Lung (tissue), 11 donors: ENCODE measurements at regions not wholly inside any gene's neighbourhood (a gene's known extent, or its start where the extent isn't known, plus 50 kb on each side); places are given as distances from the start of the nearest gene placed in this dataset.
"Not testable (repeated sequence)": the region's sequence is repeated elsewhere in the genome, so short reads cannot be mapped to it uniquely, and the experiment has no call there.

Experiments
- ATAC-seq: fragments of 200-7000 bp; cut with Tn5 transposase; one replicate; pipeline ENCODE4 v1.9.1; 2020; ENCODE audit warnings: moderate number of reproducible peaks; ENCODE audit not compliant: insufficient read depth, low FRiP score
- DNase-seq, 3 donors: peaks; one replicate each; pipeline ENCODE4 v3.0.0-alpha.2; 2013 to 2017
- H3K27ac ChIP-seq, 2 donors: one replicate each; pipeline ENCODE4 v1.5.1; 2013; ENCODE audit warnings: mild to moderate bottlenecking in 2 of 2, moderate library complexity in 2 of 2, control low read depth in 1 of 2, inconsistent platforms in 1 of 2, low read depth in 1 of 2, low read length in 1 of 2
- H3K27me3 ChIP-seq, 3 donors: one replicate each; pipeline ENCODE4 v1.5.1; 2013; ENCODE audit warnings: low read length in 2 of 3; ENCODE audit not compliant: control insufficient read depth in 3 of 3, insufficient read depth in 3 of 3
- H3K36me3 ChIP-seq, 4 donors: one replicate each; pipeline ENCODE4 v1.5.1; 2013; ENCODE audit warnings: low read length in 4 of 4, mild to moderate bottlenecking in 1 of 4, moderate library complexity in 1 of 4; ENCODE audit not compliant: control insufficient read depth in 4 of 4, insufficient read depth in 4 of 4
- H3K4me1 ChIP-seq, 5 donors: one replicate each; pipeline ENCODE4 v1.5.1; 2013; ENCODE audit warnings: low read length in 5 of 5, mild to moderate bottlenecking in 2 of 5, moderate library complexity in 1 of 5; ENCODE audit not compliant: control insufficient read depth in 5 of 5, insufficient read depth in 5 of 5
- H3K4me3 ChIP-seq: one replicate; pipeline ENCODE4 v1.5.1; 2013; ENCODE audit warnings: mild to moderate bottlenecking, control low read depth, moderate library complexity
- H3K9ac ChIP-seq, 2 donors: one replicate each; pipeline ENCODE4 v1.5.1; 2013; ENCODE audit warnings: low read length in 2 of 2, control low read depth in 1 of 2; ENCODE audit not compliant: insufficient read depth in 1 of 2
- H3K9me3 ChIP-seq, 4 donors: one replicate each; pipeline ENCODE4 v1.5.1; 2013; ENCODE audit warnings: low read length in 3 of 4, mild to moderate bottlenecking in 1 of 4, moderate library complexity in 1 of 4; ENCODE audit not compliant: control insufficient read depth in 4 of 4, insufficient read depth in 3 of 4
- CTCF ChIP-seq: IDR thresholded peaks from 2 replicates; pipeline ENCODE4 v1.5.1; 2012; ENCODE audit warnings: mild to moderate bottlenecking; ENCODE audit errors: control extremely low read depth, extremely low read depth
- WGBS, 2 donors: extraction: QIAGEN DNeasy Blood & Tissue Kit; methylation state at CpG; one replicate each; pipeline ENCODE4 v1.1.7; 2013; 5-methylcytosine and 5-hydroxymethylcytosine counted together
- donor health status: control.
- donor health status: control.
- donor health status: Bipolar disorder and iron deficiency.
- donor health status: healthy.
- donor health status: DM: yes; HTN: yes; CAD: no.

- Histone ChIP-seq H3K4me3 (no peak overlapping the region), H3K4me1 (no peaks in the 10 kb centered on the region), H3K27ac (no peak overlapping the region), H3K36me3 (no peaks in the 10 kb centered on the region), H3K9me3 (peaks cover 0 to 3% (median 0%) of the 10 kb centered on the region in 4 donors), H3K27me3 (no peaks in the 10 kb centered on the region), H3K9ac (no peak overlapping the region)
- 92% methylated on average over 6 of the region's 6 CpGs for WGBS, 2 donors
- TF ChIP-seq CTCF: no peak
- DNase-seq: no peak
- ATAC-seq: no peak
These were observed 425.9 kb upstream of the POM121L12 start for GRCh38 chr7:52609511-52609910.

GRCh38 chr7:52592698-52593097, 442.7 kb upstream of the POM121L12 start:
- Histone ChIP-seq H3K4me1 (no peaks in the 10 kb centered on the region), H3K27me3 (no peaks in the 10 kb centered on the region), H3K27ac (no peak overlapping the region), H3K4me3 (no peak overlapping the region), H3K9me3 (peaks cover 0 to 3% (median 1%) of the 10 kb centered on the region in 4 donors), H3K36me3 (no peaks in the 10 kb centered on the region), H3K9ac (no peak overlapping the region)
- 68 to 72% methylated on average over 3 of the region's 3 CpGs for WGBS, 2 donors
- ATAC-seq: no peak
- no peak for TF ChIP-seq CTCF
- DNase-seq: no peak

- WGBS, 2 donors: 13 to 15% methylated on average over 4 of the region's 4 CpGs
- H3K4me3 ChIP-seq: no peak overlapping the region
- H3K4me1 ChIP-seq: no peaks in the 10 kb centered on the region
- H3K9me3 ChIP-seq: peaks cover 0 to 7% (median 0%) of the 10 kb centered on the region in 4 donors
- TF ChIP-seq CTCF: no peak
- H3K9ac ChIP-seq: no peak overlapping the region
- DNase-seq (peak in 1 of 3 donors; percentile 1), ATAC-seq (no peak)
- H3K36me3 ChIP-seq: no peaks in the 10 kb centered on the region
- no peaks in the 10 kb centered on the region for H3K27me3 ChIP-seq
- H3K27ac ChIP-seq: no peak overlapping the region
These were observed 448.7 kb upstream of the POM121L12 start for GRCh38 chr7:52586704-52587103.

- DNase-seq: no peak
- Histone ChIP-seq H3K36me3 (no peaks in the 10 kb centered on the region), H3K9ac (no peak overlapping the region), H3K4me3 (no peak overlapping the region), H3K27ac (no peak overlapping the region), H3K9me3 (peaks cover 0 to 7% (median 0%) of the 10 kb centered on the region in 4 donors), H3K4me1 (no peaks in the 10 kb centered on the region), H3K27me3 (no peaks in the 10 kb centered on the region)
- TF ChIP-seq CTCF: no peak
- ATAC-seq: no peak
- 47 to 68% methylated on average over 2 of the region's 2 CpGs for WGBS, 2 donors
These were observed 451.4 kb upstream of the POM121L12 start for GRCh38 chr7:52584041-52584440.

- H3K9ac ChIP-seq, H3K4me3 ChIP-seq, H3K4me1 ChIP-seq, ATAC-seq, H3K27ac ChIP-seq, H3K27me3 ChIP-seq, H3K36me3 ChIP-seq, DNase-seq, H3K9me3 ChIP-seq: not testable (repeated sequence)
- WGBS, 2 donors: 94 to 95% methylated on average over 6 of the region's 6 CpGs
These were observed 462.3 kb upstream of the POM121L12 start for GRCh38 chr7:52573141-52573540.
